Activated CD8-positive, alpha-beta T cell treated with anti-CD3 and anti-CD28 coated beads, Interleukin-2, amount 10 ng/mL, durations not matched to agents 7 days and 5 days (primary cell): ENCODE measurements at regions not wholly inside any gene's neighbourhood (a gene's known extent, or its start where the extent isn't known, plus 50 kb on each side); places are given as distances from the start of the nearest gene placed in this dataset.

Experiments
- ATAC-seq: fragments of 150-1000 bp; cut with Tn5 transposase; one replicate; pipeline ENCODE4 v1.10.0; 2021; ENCODE audit warnings: moderate library complexity
- CTCF ChIA-PET: fragments of 350-600 bp; sonication (Branson Sonifier 250); formaldehyde crosslinking; loops from one replicate; lab custom pipeline; 2021; ENCODE audit warnings: antibody characterized with exemption; lab: Charles Lee
- POLR2A ChIA-PET: fragments of 350-600 bp; sonication (Branson Sonifier 250); formaldehyde crosslinking; loops from one replicate; lab custom pipeline; 2021; ENCODE audit warnings: antibody characterized with exemption; lab: Charles Lee
- DNase-seq: peaks from one replicate; pipeline ENCODE4 v3.0.0-alpha.2; 2020
- H3K27ac Mint-ChIP-seq: one replicate; pipeline ENCODE4 v1.8.0; 2021; ENCODE audit warnings: mild to moderate bottlenecking, mixed read lengths
- H3K27me3 Mint-ChIP-seq: one replicate; pipeline ENCODE4 v1.8.0; 2021; ENCODE audit warnings: low read depth, mixed read lengths
- H3K36me3 Mint-ChIP-seq: one replicate; pipeline ENCODE4 v1.8.0; 2021; ENCODE audit warnings: low read depth, mixed read lengths
- H3K4me1 Mint-ChIP-seq: one replicate; pipeline ENCODE4 v1.8.0; 2021; ENCODE audit warnings: low read depth, mixed read lengths
- H3K4me3 Mint-ChIP-seq: one replicate; pipeline ENCODE4 v1.8.0; 2021; ENCODE audit warnings: mild to moderate bottlenecking, mixed read lengths
- H3K9me3 Mint-ChIP-seq: one replicate; pipeline ENCODE4 v1.8.0; 2022; ENCODE audit warnings: mixed read lengths; ENCODE audit not compliant: insufficient read depth

DNA sequence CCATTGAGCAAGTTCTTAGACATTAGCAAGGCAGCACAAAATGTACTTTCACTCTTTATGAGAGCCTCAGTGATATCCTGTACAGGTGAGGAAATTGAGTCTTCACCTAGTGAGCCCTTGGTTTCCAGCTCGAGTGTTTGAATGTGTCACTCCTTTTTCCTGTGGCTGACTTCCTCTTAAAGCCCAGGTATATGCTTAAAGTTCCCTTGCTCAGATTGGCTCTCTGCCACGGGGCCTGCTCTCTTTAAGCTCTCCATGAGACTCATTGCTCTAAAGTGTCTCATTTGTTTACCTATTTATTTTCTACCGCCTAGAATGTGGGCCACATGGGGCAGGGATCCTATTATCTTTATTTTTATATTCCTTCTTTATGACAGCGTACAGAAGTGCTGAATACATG lies 324.9 kb downstream of the SIPA1L2 start:
- Mint-ChIP-seq H3K4me3 (no peak overlapping the region), H3K27ac (no peak overlapping the region), H3K9me3 (no peaks in the 10 kb centered on the region), H3K36me3 (no peaks in the 10 kb centered on the region), H3K27me3 (peaks cover 12% of the 10 kb centered on the region), H3K4me1 (no peaks in the 10 kb centered on the region)
- POLR2A ChIA-PET = no interaction called here
- DNase-seq (no peak), ATAC-seq (no peak)
- CTCF ChIA-PET = no interaction called here

DNA sequence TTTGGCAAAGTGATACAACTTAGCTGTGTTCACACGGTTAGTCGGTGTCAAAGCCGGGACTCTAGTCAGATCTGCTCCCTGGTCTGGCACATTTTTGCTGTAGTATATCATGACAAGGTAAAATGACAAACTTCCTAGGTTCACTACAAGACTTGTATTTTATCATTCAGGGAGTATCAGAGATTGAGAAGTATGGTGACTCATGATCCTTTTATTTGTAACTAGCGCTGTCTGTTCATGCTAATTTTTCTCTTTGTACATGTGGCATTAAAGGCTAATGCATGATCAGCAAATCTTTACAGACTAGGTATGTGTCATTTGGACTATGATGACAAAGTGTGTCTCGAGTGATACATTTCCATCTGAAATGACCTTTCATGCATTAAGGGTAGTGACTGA lies 326.7 kb downstream of the SIPA1L2 start:
- no peaks in the 10 kb centered on the region for H3K36me3 Mint-ChIP-seq
- POLR2A ChIA-PET = no interaction called here
- CTCF ChIA-PET = no interaction called here
- no peaks in the 10 kb centered on the region for H3K4me1 Mint-ChIP-seq
- DNase-seq = no peak
- H3K4me3 Mint-ChIP-seq = no peak overlapping the region
- no peaks in the 10 kb centered on the region for H3K9me3 Mint-ChIP-seq
- peaks cover 18% of the 10 kb centered on the region for H3K27me3 Mint-ChIP-seq
- H3K27ac Mint-ChIP-seq = no peak overlapping the region
- ATAC-seq = no peak

DNA sequence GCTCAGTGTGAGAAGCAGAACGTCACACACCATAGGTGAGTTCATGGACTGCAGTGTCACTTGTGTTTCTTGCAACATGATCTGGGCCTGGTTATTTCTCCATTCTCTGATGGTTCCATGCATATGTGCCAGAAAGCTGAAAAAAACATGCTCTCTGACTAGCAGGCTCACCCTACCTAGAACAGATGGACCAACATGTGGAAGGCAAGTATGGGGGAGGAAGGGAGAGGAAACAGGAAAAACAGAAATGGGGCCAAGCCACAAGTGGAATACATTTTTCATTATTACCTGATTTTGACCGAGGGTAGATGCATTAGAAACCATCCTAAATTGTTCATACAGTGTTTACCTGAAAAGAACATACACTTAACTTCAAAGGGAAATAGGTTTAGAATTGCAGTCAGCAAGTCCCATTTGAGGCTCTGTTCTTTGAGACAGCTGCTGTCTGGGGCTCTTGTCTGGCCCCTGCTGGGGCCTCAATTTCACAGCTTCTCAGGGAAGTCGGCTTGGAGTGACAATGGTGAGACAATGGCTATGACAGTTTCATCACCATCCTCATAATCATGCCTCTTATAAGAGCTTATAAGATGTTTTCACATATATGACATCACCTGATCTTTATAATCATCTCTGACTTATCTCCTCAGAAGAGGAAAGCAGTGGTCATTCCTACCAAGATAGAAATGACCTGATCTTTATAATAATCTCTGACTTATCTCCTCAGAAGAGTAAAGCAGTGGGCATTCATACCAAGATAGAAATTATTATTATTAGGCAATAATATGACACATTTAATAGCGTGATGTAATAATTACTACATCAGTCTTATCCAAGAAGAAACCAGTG lies 327.3 kb downstream of the SIPA1L2 start:
- ChIA-PET CTCF (no interaction called here), POLR2A (no interaction called here)
- Mint-ChIP-seq H3K4me1 (no peaks in the 10 kb centered on the region), H3K4me3 (no peak overlapping the region), H3K27me3 (peaks cover 14% of the 10 kb centered on the region), H3K9me3 (no peaks in the 10 kb centered on the region), H3K27ac (no peak overlapping the region), H3K36me3 (no peaks in the 10 kb centered on the region)
- DNase-seq (no peak), ATAC-seq (no peak)

DNA sequence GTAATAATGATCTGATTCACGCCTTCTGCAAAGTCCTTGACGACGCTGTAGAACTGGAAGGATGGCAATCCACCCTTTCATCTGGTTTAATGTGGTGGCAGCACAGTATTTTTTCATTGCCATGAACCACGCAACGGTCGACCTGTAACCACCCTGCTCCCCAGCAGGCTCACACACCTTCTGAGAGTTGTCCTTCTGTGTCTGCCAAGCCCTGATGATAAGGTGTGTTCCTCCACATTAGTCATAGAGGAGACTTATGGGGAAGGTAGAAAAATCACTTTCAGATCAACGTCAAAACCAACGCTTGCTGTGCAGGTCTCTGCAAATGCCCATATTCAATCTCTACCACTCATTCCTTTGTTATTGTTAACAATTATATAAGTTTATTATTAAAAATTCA lies 328.7 kb downstream of the SIPA1L2 start:
- POLR2A ChIA-PET = no interaction called here
- H3K27ac Mint-ChIP-seq = no peak overlapping the region
- ATAC-seq = no peak

DNA sequence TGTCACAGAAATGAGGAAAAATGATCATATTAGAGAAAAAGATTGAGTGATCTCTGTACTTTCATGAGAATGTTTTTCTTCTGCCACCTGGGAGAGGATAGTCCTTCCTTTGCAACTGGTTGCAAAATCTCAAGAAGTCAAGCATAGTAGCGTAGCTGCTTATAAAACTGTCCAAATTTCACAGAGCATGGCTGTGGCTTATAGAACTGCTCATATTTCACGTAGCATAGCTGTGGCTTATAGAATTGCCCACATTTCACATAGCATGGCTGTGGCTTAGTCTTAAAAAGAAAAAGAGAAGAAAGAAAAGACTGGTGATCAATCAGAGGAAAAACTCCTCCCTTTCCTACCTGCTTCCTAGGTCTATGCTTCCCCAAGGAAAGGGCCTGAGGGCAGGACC lies 329.5 kb downstream of the SIPA1L2 start:
- H3K9me3 Mint-ChIP-seq = no peaks in the 10 kb centered on the region
- H3K4me1 Mint-ChIP-seq = no peaks in the 10 kb centered on the region
- H3K27me3 Mint-ChIP-seq = peaks cover 14% of the 10 kb centered on the region
- no peak overlapping the region for H3K27ac Mint-ChIP-seq
- H3K36me3 Mint-ChIP-seq = no peaks in the 10 kb centered on the region
- CTCF ChIA-PET = no interaction called here
- H3K4me3 Mint-ChIP-seq = no peak overlapping the region
- POLR2A ChIA-PET = no interaction called here
- DNase-seq = no peak
- no peak for ATAC-seq

More for the DNA sequence above, 328.7 kb downstream of the SIPA1L2 start:
- DNase-seq = no peak
- Mint-ChIP-seq H3K27me3 (peaks cover 14% of the 10 kb centered on the region), H3K36me3 (no peaks in the 10 kb centered on the region), H3K4me1 (no peaks in the 10 kb centered on the region), H3K4me3 (no peak overlapping the region), H3K9me3 (no peaks in the 10 kb centered on the region)
- CTCF ChIA-PET = no interaction called here

DNA sequence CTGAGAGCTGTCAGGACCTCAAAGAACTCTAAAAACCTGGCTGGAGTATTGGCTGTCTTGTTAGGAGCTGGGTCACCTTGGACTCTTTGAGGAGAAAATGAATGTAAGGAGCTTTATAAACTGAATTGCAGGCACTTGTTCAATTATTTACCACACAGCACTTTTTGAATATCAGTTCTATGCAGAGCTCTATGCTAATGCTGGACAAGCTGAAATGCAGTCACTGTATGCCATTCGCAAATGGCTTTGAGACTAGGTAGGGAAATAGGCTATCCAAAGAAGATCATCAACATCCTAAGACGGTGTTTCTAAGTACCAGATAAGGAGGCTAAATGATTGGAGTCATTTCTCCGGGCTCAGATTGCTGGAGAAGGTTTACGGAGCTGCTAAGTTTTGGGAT lies 333.5 kb downstream of the SIPA1L2 start:
- Mint-ChIP-seq H3K4me3 (no peak overlapping the region), H3K36me3 (no peaks in the 10 kb centered on the region), H3K27ac (no peak overlapping the region), H3K27me3 (peaks cover 11% of the 10 kb centered on the region), H3K4me1 (peaks cover 2% of the 10 kb centered on the region), H3K9me3 (no peaks in the 10 kb centered on the region)
- ChIA-PET CTCF (no interaction called here), POLR2A (no interaction called here)
- ATAC-seq (no peak), DNase-seq (no peak)

DNA sequence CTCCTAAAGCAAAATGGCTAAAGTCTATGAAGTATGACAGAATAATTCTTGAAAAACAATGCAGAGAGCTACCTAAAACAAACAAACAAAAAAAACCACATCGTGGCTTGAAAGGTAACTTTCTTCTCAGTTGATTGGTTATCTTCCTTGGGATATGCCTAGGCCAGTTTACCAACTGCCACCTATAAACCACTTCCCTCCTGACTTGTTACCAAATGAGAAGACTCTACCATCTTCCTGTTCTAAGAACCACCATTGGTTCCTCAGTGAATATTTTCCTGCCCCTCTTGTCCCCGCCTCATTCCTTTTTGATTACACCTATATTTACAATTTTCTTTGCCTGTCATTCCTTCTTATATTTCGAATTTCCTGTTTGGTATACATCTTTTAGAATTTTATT lies 336.6 kb downstream of the SIPA1L2 start:
- H3K36me3 Mint-ChIP-seq = no peaks in the 10 kb centered on the region
- no peak for DNase-seq
- no peak for ATAC-seq
- H3K4me3 Mint-ChIP-seq = no peak overlapping the region
- POLR2A ChIA-PET = no interaction called here
- H3K9me3 Mint-ChIP-seq = no peaks in the 10 kb centered on the region
- CTCF ChIA-PET = no interaction called here
- H3K27me3 Mint-ChIP-seq = peaks cover 11% of the 10 kb centered on the region
- H3K4me1 Mint-ChIP-seq = peaks cover 2% of the 10 kb centered on the region
- H3K27ac Mint-ChIP-seq = no peak overlapping the region

DNA sequence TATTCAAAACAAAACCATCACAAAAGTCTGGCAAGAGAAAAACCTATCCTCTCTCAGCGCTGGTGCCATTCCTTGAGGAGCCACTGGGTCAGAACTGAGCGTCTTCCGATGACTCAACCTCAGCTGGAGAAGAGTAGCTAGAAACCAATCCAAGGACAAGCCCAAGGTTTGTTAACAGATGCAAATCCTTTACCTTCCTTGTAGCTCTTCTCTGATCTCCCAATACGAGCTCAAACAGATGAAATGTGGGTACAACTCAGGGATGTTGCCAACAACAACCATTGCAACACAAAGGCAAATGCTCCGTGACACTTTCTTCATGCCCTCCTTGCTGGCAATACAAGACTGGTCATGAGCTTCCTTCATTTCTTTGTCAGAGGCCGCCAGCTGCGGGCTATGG lies 337.1 kb downstream of the SIPA1L2 start:
- H3K4me1 Mint-ChIP-seq = peaks cover 2% of the 10 kb centered on the region
- no peak overlapping the region for H3K27ac Mint-ChIP-seq
- H3K9me3 Mint-ChIP-seq = no peaks in the 10 kb centered on the region
- ChIA-PET CTCF (no interaction called here), POLR2A (no interaction called here)
- peaks cover 11% of the 10 kb centered on the region for H3K27me3 Mint-ChIP-seq
- ATAC-seq (no peak), DNase-seq (no peak)
- H3K4me3 Mint-ChIP-seq = no peak overlapping the region
- H3K36me3 Mint-ChIP-seq = no peaks in the 10 kb centered on the region

DNA sequence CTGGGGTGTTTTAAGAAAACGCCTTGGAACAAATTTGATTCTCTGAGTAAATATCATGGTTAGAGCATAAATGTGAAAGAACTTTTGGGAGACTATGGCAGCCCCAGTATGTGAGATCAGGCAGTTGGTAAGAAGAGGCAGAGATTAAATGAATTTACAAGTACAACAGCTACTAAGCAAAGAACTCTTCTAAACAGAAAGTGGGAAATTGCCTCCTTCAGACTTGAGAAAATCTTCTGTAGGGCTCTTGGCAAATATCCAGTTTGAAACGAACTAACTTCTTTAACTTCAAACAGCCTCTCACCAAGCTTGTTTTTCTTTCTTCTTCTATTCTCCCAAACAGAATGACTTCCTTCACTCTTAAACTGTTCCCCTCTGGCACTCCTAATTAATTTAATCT lies 337.7 kb downstream of the SIPA1L2 start:
- ChIA-PET CTCF (no interaction called here), POLR2A (no interaction called here)
- Mint-ChIP-seq H3K9me3 (no peaks in the 10 kb centered on the region), H3K36me3 (no peaks in the 10 kb centered on the region), H3K27ac (no peak overlapping the region), H3K4me3 (no peak overlapping the region), H3K27me3 (peaks cover 11% of the 10 kb centered on the region), H3K4me1 (peaks cover 2% of the 10 kb centered on the region)
- no peak for ATAC-seq
- no peak for DNase-seq

DNA sequence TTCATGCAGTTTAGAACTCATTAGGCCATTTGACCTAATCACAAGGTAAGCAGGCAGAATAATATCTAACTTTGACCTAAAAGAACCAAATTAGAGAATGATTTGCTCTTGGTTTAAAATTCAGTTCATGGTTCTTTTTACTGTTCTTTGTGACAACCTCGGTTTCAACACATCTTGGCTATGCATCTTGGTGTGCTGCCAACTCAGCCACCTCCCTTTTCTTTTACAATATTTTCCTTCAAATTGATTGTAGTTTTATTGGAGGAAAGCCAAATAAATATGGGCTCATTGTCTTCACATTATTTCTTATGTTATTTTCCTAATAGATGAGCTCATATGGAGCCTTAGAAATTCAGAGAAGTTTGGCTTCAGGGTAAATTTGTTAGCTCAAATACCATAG lies 338.3 kb downstream of the SIPA1L2 start:
- peaks cover 11% of the 10 kb centered on the region for H3K27me3 Mint-ChIP-seq
- H3K4me1 Mint-ChIP-seq = peaks cover 2% of the 10 kb centered on the region
- H3K36me3 Mint-ChIP-seq = no peaks in the 10 kb centered on the region
- no peak overlapping the region for H3K27ac Mint-ChIP-seq
- CTCF ChIA-PET = no interaction called here
- DNase-seq = no peak
- H3K4me3 Mint-ChIP-seq = no peak overlapping the region
- no peaks in the 10 kb centered on the region for H3K9me3 Mint-ChIP-seq
- ATAC-seq = no peak
- POLR2A ChIA-PET = no interaction called here

DNA sequence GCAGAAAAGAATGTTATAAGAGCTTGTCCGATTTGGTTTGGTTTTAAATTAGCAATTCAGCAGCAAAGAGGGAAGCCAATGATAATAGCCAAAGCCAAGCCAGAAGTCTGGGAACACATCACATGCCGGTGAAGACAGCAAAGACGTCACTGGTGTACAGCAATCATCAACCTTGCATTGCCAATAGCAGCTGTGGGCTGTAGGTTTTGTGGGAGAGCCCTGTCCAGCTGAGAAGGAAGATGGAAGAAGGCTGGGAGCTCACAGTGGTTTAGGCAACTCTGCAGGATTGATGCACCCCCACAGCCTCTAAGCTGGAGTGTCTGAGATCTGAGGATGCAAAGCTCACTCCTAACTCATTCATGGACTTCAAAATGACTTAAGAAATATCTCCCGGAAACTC lies 338.7 kb downstream of the SIPA1L2 start:
- ChIA-PET POLR2A (no interaction called here), CTCF (no interaction called here)
- H3K4me1 Mint-ChIP-seq = peaks cover 2% of the 10 kb centered on the region
- peaks cover 11% of the 10 kb centered on the region for H3K27me3 Mint-ChIP-seq
- ATAC-seq (no peak), DNase-seq (no peak)
- H3K9me3 Mint-ChIP-seq = no peaks in the 10 kb centered on the region
- no peak overlapping the region for H3K27ac Mint-ChIP-seq
- no peak overlapping the region for H3K4me3 Mint-ChIP-seq
- H3K36me3 Mint-ChIP-seq = no peaks in the 10 kb centered on the region

DNA sequence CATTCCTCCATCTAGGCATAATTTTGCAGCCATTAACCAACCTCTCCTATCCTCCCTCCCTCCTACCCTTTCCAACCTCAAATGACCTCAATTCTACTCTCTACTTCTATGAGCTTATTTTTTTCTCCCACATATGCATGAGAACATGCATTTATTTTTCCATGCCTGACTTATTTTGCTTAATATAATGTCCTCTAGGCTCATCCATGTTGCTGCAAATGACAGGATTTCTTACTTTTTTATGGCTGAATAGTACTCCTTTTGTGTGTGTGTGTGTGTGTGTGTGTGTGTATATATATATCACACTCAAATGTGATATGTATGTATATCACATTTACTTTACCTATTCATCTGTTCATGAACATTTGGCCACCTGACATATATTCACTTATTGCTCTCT lies 339.4 kb downstream of the SIPA1L2 start:
- POLR2A ChIA-PET = no interaction called here
- Mint-ChIP-seq H3K27ac (no peak overlapping the region), H3K36me3 (no peaks in the 10 kb centered on the region), H3K9me3 (no peaks in the 10 kb centered on the region), H3K27me3 (peaks cover 11% of the 10 kb centered on the region), H3K4me3 (no peak overlapping the region), H3K4me1 (peaks cover 2% of the 10 kb centered on the region)
- CTCF ChIA-PET = no interaction called here
- no peak for DNase-seq
- ATAC-seq = no peak
